Heart right ventricle (tissue), 16 donors: ENCODE measurements at regions not wholly inside any gene's neighbourhood (a gene's known extent, or its start where the extent isn't known, plus 50 kb on each side); places are given as distances from the start of the nearest gene placed in this dataset.

Experiments
- ATAC-seq, 8 donors: fragments of 200-7000 bp; cut with Tn5 transposase; one replicate each; pipeline ENCODE4 v1.9.1; 2020; ENCODE audit warnings: mild to moderate bottlenecking in 8 of 8, moderate library complexity in 8 of 8, moderate number of reproducible peaks in 1 of 8
- DNase-seq, 2 donors: peaks; one replicate each; pipeline ENCODE4 v3.0.0-alpha.2; 2020
- H3K27ac ChIP-seq, 10 donors: fragments of 200-600 bp; sonication (generic) in 2 of 10; one replicate each; pipeline versions ENCODE4 v1.5.0 to v1.8.0; 2020 to 2022; ENCODE audit warnings: mild to moderate bottlenecking in 3 of 10
- H3K27me3 ChIP-seq, 7 donors: fragments of 200-600 bp; one replicate each; pipeline ENCODE4 v1.8.0; 2021 to 2022; ENCODE audit warnings: mild to moderate bottlenecking in 2 of 7
- H3K36me3 ChIP-seq, 9 donors: fragments of 200-600 bp; sonication (generic) in 1 of 9; one replicate each; pipeline versions ENCODE4 v1.5.0 to v1.8.0; 2020 to 2022; ENCODE audit warnings: mild to moderate bottlenecking in 2 of 9
- H3K4me1 ChIP-seq, 9 donors: fragments of 200-600 bp; sonication (generic) in 1 of 9; one replicate each; pipeline versions ENCODE4 v1.5.0 to v1.8.0; 2020 to 2022; ENCODE audit warnings: mild to moderate bottlenecking in 4 of 9
- H3K4me3 ChIP-seq, 10 donors: fragments of 200-600 bp; sonication (generic) in 2 of 10; one replicate each; pipeline versions ENCODE4 v1.5.0 to v1.8.0; 2020 to 2022; ENCODE audit warnings: mild to moderate bottlenecking in 7 of 10, moderate library complexity in 2 of 10
- H3K9me3 ChIP-seq, 11 donors: fragments of 200-600 bp in 10 of 11; sonication (generic) in 2 of 11; one replicate each; pipeline versions ENCODE4 v1.5.0 to v1.8.0; 2013 to 2022; ENCODE audit warnings: mild to moderate bottlenecking in 2 of 11, control low read depth in 1 of 11, moderate library complexity in 1 of 11
- CTCF ChIP-seq, 9 donors: fragments of 200-600 bp; sonication (generic) in 2 of 9; IDR thresholded peaks; one replicate each; pipeline versions ENCODE4 v1.5.0 to v1.8.0; 2021 to 2022; ENCODE audit warnings: antibody characterized with exemption in 9 of 9, mild to moderate bottlenecking in 5 of 9, moderate library complexity in 1 of 9
- WGBS, 2 donors: extraction: QIAGEN DNeasy Blood & Tissue Kit; methylation state at CpG; one replicate each; pipeline ENCODE4 v1.1.7; 2013; ENCODE audit warnings: inconsistent platforms in 1 of 2; 5-methylcytosine and 5-hydroxymethylcytosine counted together
- intact Hi-C, 10 donors: fragments of 100-400 bp; cut with DNase I; formaldehyde crosslinking; loops; one replicate each; pipeline versions ENCODE4 v1.11.1 to v1.14.2; 2022
- donor health status: Arrhythmogenic right ventricular cardiomyopathy.
- donor health status: ischemic (EF 13 %, LVEDD 7.1; RV severe dilation, severe dysfunction).
- donor health status: healthy with polysubstance abuse.
- donor health status: DM: no; HTN: yes; CAD: no.
- donor health status: DM: no; HTN: no; CAD: no.
- donor health status: ischemic (EF 25% LVEDD 6.9; RV normal size, moderate dysfunction).
- donor health status: ischemic (EF 25% LVEDD 5.7; RV mildly dilated, moderate dysfunction).
- donor health status: healthy.
- donor health status: DM: yes; HTN: yes; CAD: no.
- donor health status: Ischemic cardiomyopathy.
- donor health status: ischemic (EF 35%, LVEDD 5.7; RV mildly dilated, moderate dysfunction).
- donor health status: nonischemic (EF 11% LVEDD 7.7; RV severe dilation, severe dysfunction).
- donor health status: DM: yes; HTN: yes; CAD: no.
- donor health status: PGD.
- donor health status: ischemic (EF 29% LVEDD 5.4; RV normal size, mild dysfunction).
- donor health status: nonischemic (EF 23%, LVEDD 6.1; RV moderate dilation, normal function).

GRCh38 chr10:52609071-52609470, 163.5 kb downstream of the MBL2 start:
- H3K4me3 ChIP-seq, result no peak overlapping the region
- 65 to 69% methylated on average over 1 of the region's 1 CpG for WGBS, 2 donors
- H3K9me3 ChIP-seq, result no peaks in the 10 kb centered on the region
- no peak for ATAC-seq
- no peaks in the 10 kb centered on the region for H3K4me1 ChIP-seq
- H3K36me3 ChIP-seq, result no peaks in the 10 kb centered on the region
- TF ChIP-seq CTCF (IDR thresholded peaks at IDR 0.05), result no peak
- H3K27me3 ChIP-seq, result no peaks in the 10 kb centered on the region
- DNase-seq, result no peak
- no peak overlapping the region for H3K27ac ChIP-seq
- intact Hi-C loops, result no loop called here

GRCh38 chr10:52609626-52610240, 162.9 kb downstream of the MBL2 start:
- intact Hi-C loops, result no loop called here

DNA sequence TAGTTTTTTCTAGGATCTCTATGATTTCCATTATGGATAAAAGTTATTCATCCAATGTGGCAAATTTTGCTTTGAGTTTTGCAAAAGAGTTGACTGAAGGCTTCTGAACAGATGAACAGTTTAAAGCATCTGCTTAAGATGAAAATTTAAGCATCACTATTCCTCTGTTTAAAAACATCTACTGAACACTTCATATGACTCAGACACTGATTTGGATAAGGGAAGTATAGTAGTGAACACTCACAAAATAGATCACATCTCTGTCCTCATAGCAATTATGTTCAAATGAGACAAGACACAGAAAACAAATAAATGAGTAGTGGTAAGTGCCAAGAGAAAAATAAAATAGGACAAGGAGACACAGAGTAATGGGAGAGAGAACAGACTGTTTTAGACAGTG, 157.3 kb downstream of the MBL2 start:
- ATAC-seq (no peak), DNase-seq (no peak)
- Histone ChIP-seq H3K36me3 (no peaks in the 10 kb centered on the region), H3K27me3 (no peaks in the 10 kb centered on the region), H3K4me1 (no peaks in the 10 kb centered on the region), H3K27ac (no peak overlapping the region), H3K4me3 (no peak overlapping the region), H3K9me3 (no peaks in the 10 kb centered on the region)
- intact Hi-C loops, result no loop called here
- TF ChIP-seq CTCF (IDR thresholded peaks at IDR 0.05), result no peak

More at GRCh38 chr10:52609626-52610240, 162.9 kb downstream of the MBL2 start:
- H3K27me3 ChIP-seq, result no peaks in the 10 kb centered on the region
- ATAC-seq (no peak), DNase-seq (no peak)
- no peak overlapping the region for H3K27ac ChIP-seq
- H3K9me3 ChIP-seq, result no peaks in the 10 kb centered on the region
- TF ChIP-seq CTCF (IDR thresholded peaks at IDR 0.05), result no peak
- H3K36me3 ChIP-seq, result no peaks in the 10 kb centered on the region
- H3K4me1 ChIP-seq, result no peaks in the 10 kb centered on the region
- WGBS, 2 donors, result 44 to 52% methylated on average over 5 of the region's 5 CpGs
- H3K4me3 ChIP-seq, result no peak overlapping the region

- no peaks in the 10 kb centered on the region for H3K4me1 ChIP-seq
- WGBS, 2 donors, result 64 to 68% methylated on average over 3 of the region's 3 CpGs
- ATAC-seq (no peak), DNase-seq (no peak)
- intact Hi-C loops, result no loop called here
- no peaks in the 10 kb centered on the region for H3K9me3 ChIP-seq
- H3K4me3 ChIP-seq, result no peak overlapping the region
- no peak overlapping the region for H3K27ac ChIP-seq
- no peaks in the 10 kb centered on the region for H3K36me3 ChIP-seq
- no peaks in the 10 kb centered on the region for H3K27me3 ChIP-seq
- TF ChIP-seq CTCF (IDR thresholded peaks at IDR 0.05), result no peak
These were observed 156.7 kb downstream of the MBL2 start for GRCh38 chr10:52615756-52616394.
